ENCODE measurements at regions not wholly inside any gene's neighbourhood (a gene's known extent, or its start where the extent isn't known, plus 50 kb on each side); places are given as distances from the start of the nearest gene placed in this dataset.

- H3K27ac ChIP-seq (ENCODE audit: low read length): no peak overlapping the region
- H3K27me3 ChIP-seq (ENCODE audit: low read depth, low read length): no peaks in the 10 kb centered on the region
- H3K36me3 ChIP-seq (ENCODE audit: control insufficient read depth in 1 of 2, insufficient read depth in 2 of 2, low read length in 2 of 2): no peaks in the 10 kb centered on the region
- H3K4me1 ChIP-seq (ENCODE audit: control insufficient read depth in 1 of 2, insufficient read depth in 2 of 2, low read length in 2 of 2): peaks cover 0 to 8% of the 10 kb centered on the region in 2 donors
- no peak overlapping the region for H3K4me3 ChIP-seq (ENCODE audit: low read depth in 1 of 2, low read length in 2 of 2)
- peaks cover 0 to 8% of the 10 kb centered on the region in 2 donors for H3K9me3 ChIP-seq (ENCODE audit: control insufficient read depth in 1 of 2, low read length in 2 of 2)
Observed at GRCh38 chr10:3622427-3622826, 162.6 kb downstream of the KLF6 start.

- H3K27me3 ChIP-seq (ENCODE audit: low read depth, low read length): no peaks in the 10 kb centered on the region
- peaks cover 0 to 8% of the 10 kb centered on the region in 2 donors for H3K9me3 ChIP-seq (ENCODE audit: control insufficient read depth in 1 of 2, low read length in 2 of 2)
- peaks cover 0 to 8% of the 10 kb centered on the region in 2 donors for H3K4me1 ChIP-seq (ENCODE audit: control insufficient read depth in 1 of 2, insufficient read depth in 2 of 2, low read length in 2 of 2)
- no peaks in the 10 kb centered on the region for H3K36me3 ChIP-seq (ENCODE audit: control insufficient read depth in 1 of 2, insufficient read depth in 2 of 2, low read length in 2 of 2)
- no peak overlapping the region for H3K4me3 ChIP-seq (ENCODE audit: low read depth in 1 of 2, low read length in 2 of 2)
- H3K27ac ChIP-seq (ENCODE audit: low read length): no peak overlapping the region
Observed at GRCh38 chr10:3620818-3621217, 164.2 kb downstream of the KLF6 start.

- no peaks in the 10 kb centered on the region for H3K36me3 ChIP-seq (ENCODE audit: control insufficient read depth in 1 of 2, insufficient read depth in 2 of 2, low read length in 2 of 2)
Observed at GRCh38 chr10:3619241-3619640, 165.8 kb downstream of the KLF6 start.

GRCh38 chr10:3616880-3617279 is 168.1 kb downstream of the KLF6 start:
- Histone ChIP-seq H3K4me3 (ENCODE audit: low read depth in 1 of 2, low read length in 2 of 2) (no peak overlapping the region), H3K27me3 (ENCODE audit: low read depth, low read length) (no peaks in the 10 kb centered on the region), H3K27ac (ENCODE audit: low read length) (no peak overlapping the region), H3K36me3 (ENCODE audit: control insufficient read depth in 1 of 2, insufficient read depth in 2 of 2, low read length in 2 of 2) (no peaks in the 10 kb centered on the region), H3K9me3 (ENCODE audit: control insufficient read depth in 1 of 2, low read length in 2 of 2) (peaks cover 3 to 15% of the 10 kb centered on the region in 2 donors), H3K4me1 (ENCODE audit: control insufficient read depth in 1 of 2, insufficient read depth in 2 of 2, low read length in 2 of 2) (no peaks in the 10 kb centered on the region)

More at GRCh38 chr10:3619241-3619640, 165.8 kb downstream of the KLF6 start:
- Histone ChIP-seq H3K27me3 (ENCODE audit: low read depth, low read length) (no peaks in the 10 kb centered on the region), H3K4me3 (ENCODE audit: low read depth in 1 of 2, low read length in 2 of 2) (no peak overlapping the region), H3K9me3 (ENCODE audit: control insufficient read depth in 1 of 2, low read length in 2 of 2) (peaks cover 0 to 8% of the 10 kb centered on the region in 2 donors), H3K4me1 (ENCODE audit: control insufficient read depth in 1 of 2, insufficient read depth in 2 of 2, low read length in 2 of 2) (peaks cover 0 to 8% of the 10 kb centered on the region in 2 donors), H3K27ac (ENCODE audit: low read length) (no peak overlapping the region)

GRCh38 chr10:3613318-3613717 is 171.7 kb downstream of the KLF6 start:
- Histone ChIP-seq H3K27me3 (ENCODE audit: low read depth, low read length) (no peaks in the 10 kb centered on the region), H3K4me3 (ENCODE audit: low read depth in 1 of 2, low read length in 2 of 2) (no peak overlapping the region), H3K9me3 (ENCODE audit: control insufficient read depth in 1 of 2, low read length in 2 of 2) (peaks cover 5 to 17% of the 10 kb centered on the region in 2 donors), H3K4me1 (ENCODE audit: control insufficient read depth in 1 of 2, insufficient read depth in 2 of 2, low read length in 2 of 2) (no peaks in the 10 kb centered on the region), H3K27ac (ENCODE audit: low read length) (no peak overlapping the region), H3K36me3 (ENCODE audit: control insufficient read depth in 1 of 2, insufficient read depth in 2 of 2, low read length in 2 of 2) (no peaks in the 10 kb centered on the region)

GRCh38 chr10:3612183-3613001 is 172.6 kb downstream of the KLF6 start:
- Histone ChIP-seq H3K27me3 (ENCODE audit: low read depth, low read length) (no peaks in the 10 kb centered on the region), H3K4me1 (ENCODE audit: control insufficient read depth in 1 of 2, insufficient read depth in 2 of 2, low read length in 2 of 2) (no peaks in the 10 kb centered on the region), H3K9me3 (ENCODE audit: control insufficient read depth in 1 of 2, low read length in 2 of 2) (peaks cover 7 to 24% of the 10 kb centered on the region in 2 donors), H3K36me3 (ENCODE audit: control insufficient read depth in 1 of 2, insufficient read depth in 2 of 2, low read length in 2 of 2) (no peaks in the 10 kb centered on the region), H3K27ac (ENCODE audit: low read length) (no peak overlapping the region), H3K4me3 (ENCODE audit: low read depth in 1 of 2, low read length in 2 of 2) (no peak overlapping the region)

- Histone ChIP-seq H3K36me3 (ENCODE audit: control insufficient read depth in 1 of 2, insufficient read depth in 2 of 2, low read length in 2 of 2) (no peaks in the 10 kb centered on the region), H3K4me1 (ENCODE audit: control insufficient read depth in 1 of 2, insufficient read depth in 2 of 2, low read length in 2 of 2) (no peaks in the 10 kb centered on the region), H3K27me3 (ENCODE audit: low read depth, low read length) (no peaks in the 10 kb centered on the region), H3K9me3 (ENCODE audit: control insufficient read depth in 1 of 2, low read length in 2 of 2) (peaks cover 5 to 21% of the 10 kb centered on the region in 2 donors), H3K4me3 (ENCODE audit: low read depth in 1 of 2, low read length in 2 of 2) (no peak overlapping the region), H3K27ac (ENCODE audit: low read length) (no peak overlapping the region)
Observed at GRCh38 chr10:3606309-3606708, 178.7 kb downstream of the KLF6 start.

GRCh38 chr10:3605882-3606281 is 179.1 kb downstream of the KLF6 start:
- Histone ChIP-seq H3K27ac (ENCODE audit: low read length) (no peak overlapping the region), H3K9me3 (ENCODE audit: control insufficient read depth in 1 of 2, low read length in 2 of 2) (peaks cover 5 to 21% of the 10 kb centered on the region in 2 donors), H3K27me3 (ENCODE audit: low read depth, low read length) (no peaks in the 10 kb centered on the region), H3K4me1 (ENCODE audit: control insufficient read depth in 1 of 2, insufficient read depth in 2 of 2, low read length in 2 of 2) (no peaks in the 10 kb centered on the region), H3K36me3 (ENCODE audit: control insufficient read depth in 1 of 2, insufficient read depth in 2 of 2, low read length in 2 of 2) (no peaks in the 10 kb centered on the region), H3K4me3 (ENCODE audit: low read depth in 1 of 2, low read length in 2 of 2) (no peak overlapping the region)

GRCh38 chr10:3595736-3596135 is 189.3 kb downstream of the KLF6 start:
- Histone ChIP-seq H3K27ac (ENCODE audit: low read length) (no peak overlapping the region), H3K27me3 (ENCODE audit: low read depth, low read length) (no peaks in the 10 kb centered on the region), H3K9me3 (ENCODE audit: control insufficient read depth in 1 of 2, low read length in 2 of 2) (no peaks in the 10 kb centered on the region), H3K4me3 (ENCODE audit: low read depth in 1 of 2, low read length in 2 of 2) (no peak overlapping the region), H3K4me1 (ENCODE audit: control insufficient read depth in 1 of 2, insufficient read depth in 2 of 2, low read length in 2 of 2) (no peaks in the 10 kb centered on the region), H3K36me3 (ENCODE audit: control insufficient read depth in 1 of 2, insufficient read depth in 2 of 2, low read length in 2 of 2) (no peaks in the 10 kb centered on the region)

GRCh38 chr10:3593611-3594010 is 191.4 kb downstream of the KLF6 start:
- H3K27me3 ChIP-seq (ENCODE audit: low read depth, low read length): no peaks in the 10 kb centered on the region
- no peaks in the 10 kb centered on the region for H3K9me3 ChIP-seq (ENCODE audit: control insufficient read depth in 1 of 2, low read length in 2 of 2)
- no peak overlapping the region for H3K4me3 ChIP-seq (ENCODE audit: low read depth in 1 of 2, low read length in 2 of 2)
- no peaks in the 10 kb centered on the region for H3K4me1 ChIP-seq (ENCODE audit: control insufficient read depth in 1 of 2, insufficient read depth in 2 of 2, low read length in 2 of 2)
- no peaks in the 10 kb centered on the region for H3K36me3 ChIP-seq (ENCODE audit: control insufficient read depth in 1 of 2, insufficient read depth in 2 of 2, low read length in 2 of 2)
- H3K27ac ChIP-seq (ENCODE audit: low read length): no peak overlapping the region

GRCh38 chr10:3592424-3592823 is 192.6 kb downstream of the KLF6 start:
- H3K27me3 ChIP-seq (ENCODE audit: low read depth, low read length): no peaks in the 10 kb centered on the region
- H3K27ac ChIP-seq (ENCODE audit: low read length): no peak overlapping the region
- H3K4me1 ChIP-seq (ENCODE audit: control insufficient read depth in 1 of 2, insufficient read depth in 2 of 2, low read length in 2 of 2): no peaks in the 10 kb centered on the region
- H3K9me3 ChIP-seq (ENCODE audit: control insufficient read depth in 1 of 2, low read length in 2 of 2): no peaks in the 10 kb centered on the region
- H3K36me3 ChIP-seq (ENCODE audit: control insufficient read depth in 1 of 2, insufficient read depth in 2 of 2, low read length in 2 of 2): no peaks in the 10 kb centered on the region
- H3K4me3 ChIP-seq (ENCODE audit: low read depth in 1 of 2, low read length in 2 of 2): no peak overlapping the region

- Histone ChIP-seq H3K36me3 (ENCODE audit: control insufficient read depth in 1 of 2, insufficient read depth in 2 of 2, low read length in 2 of 2) (no peaks in the 10 kb centered on the region), H3K4me3 (ENCODE audit: low read depth in 1 of 2, low read length in 2 of 2) (no peak overlapping the region), H3K4me1 (ENCODE audit: control insufficient read depth in 1 of 2, insufficient read depth in 2 of 2, low read length in 2 of 2) (no peaks in the 10 kb centered on the region)
Observed at GRCh38 chr10:3588816-3589215, 196.2 kb downstream of the KLF6 start.

More at GRCh38 chr10:3588816-3589215, 196.2 kb downstream of the KLF6 start:
- no peaks in the 10 kb centered on the region for H3K27me3 ChIP-seq (ENCODE audit: low read depth, low read length)
- no peak overlapping the region for H3K27ac ChIP-seq (ENCODE audit: low read length)
- H3K9me3 ChIP-seq (ENCODE audit: control insufficient read depth in 1 of 2, low read length in 2 of 2): no peaks in the 10 kb centered on the region
